ENCODE measurements at regions not wholly inside any gene's neighbourhood (a gene's known extent, or its start where the extent isn't known, plus 50 kb on each side); places are given as distances from the start of the nearest gene placed in this dataset.
"Not testable (repeated sequence)": the region's sequence is repeated elsewhere in the genome, so short reads cannot be mapped to it uniquely, and the experiment has no call there.

- no peak for TF ChIP-seq CTCF (IDR thresholded peaks at IDR 0.05; ENCODE audit: control extremely low read depth, extremely low read depth, low read depth, missing control alignments)
- CTCF ChIA-PET, result no interaction called here
- no peak for DNase-seq (ENCODE audit: extremely low spot score)
- POLR2A ChIA-PET, result no interaction called here
These were observed 111.2 kb upstream of the HSFY2 start for GRCh38 chrY:18884748-18885147.

DNA sequence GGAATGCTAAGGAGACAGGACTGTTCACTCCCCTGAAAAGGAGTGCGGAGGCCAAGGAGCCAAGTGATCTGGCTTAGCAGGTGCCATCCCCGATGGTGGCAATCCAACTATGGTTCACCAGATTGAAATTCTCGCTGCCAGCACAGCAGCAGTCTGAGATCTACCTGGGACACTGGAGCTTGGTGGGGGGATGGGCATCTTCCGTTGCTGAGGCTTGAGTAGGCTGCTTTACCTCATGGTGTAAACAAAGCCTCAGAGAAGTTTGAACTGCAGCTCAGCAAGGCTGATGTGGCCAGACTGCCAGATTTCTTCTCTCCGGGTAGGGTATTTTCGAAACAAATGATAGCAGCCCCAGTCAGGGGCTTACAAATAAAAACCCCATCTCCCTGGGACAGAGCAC lies 95.6 kb upstream of the HSFY2 start:
- POLR2A ChIA-PET; CTCF ChIA-PET; DNase-seq (ENCODE audit: extremely low spot score): not testable (repeated sequence)

DNA sequence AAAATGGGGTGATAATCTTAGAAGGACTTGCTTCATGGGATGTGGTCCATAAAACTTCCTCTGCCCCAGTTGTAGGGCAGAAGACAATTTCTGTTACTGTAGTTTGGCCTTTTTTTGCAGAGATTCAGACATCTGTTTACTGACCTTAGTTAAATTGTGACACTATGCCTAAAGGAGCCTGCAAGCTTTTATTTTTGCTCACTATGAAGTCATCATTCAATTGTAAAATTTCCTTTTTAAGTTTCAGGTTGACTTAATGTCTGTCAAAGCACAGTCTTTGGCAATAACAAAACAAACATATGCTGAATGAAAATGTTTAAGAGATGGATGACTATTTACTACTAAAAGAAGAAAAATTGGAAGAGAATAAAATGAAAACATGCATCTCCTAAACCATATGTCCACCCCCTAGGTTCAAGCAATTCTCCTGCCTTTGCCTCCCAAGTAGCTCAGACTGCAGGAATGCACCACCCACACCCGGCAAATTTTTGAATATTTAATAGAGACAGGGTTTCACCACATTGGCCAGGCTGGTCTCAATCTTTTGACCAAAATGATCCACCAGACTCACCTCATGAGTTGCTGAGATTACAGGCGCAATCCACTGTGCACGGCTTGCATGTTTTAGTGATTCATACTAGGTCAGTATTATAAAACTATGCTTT lies 93.5 kb upstream of the HSFY2 start:
- CTCF ChIA-PET, result not testable (repeated sequence)

DNA sequence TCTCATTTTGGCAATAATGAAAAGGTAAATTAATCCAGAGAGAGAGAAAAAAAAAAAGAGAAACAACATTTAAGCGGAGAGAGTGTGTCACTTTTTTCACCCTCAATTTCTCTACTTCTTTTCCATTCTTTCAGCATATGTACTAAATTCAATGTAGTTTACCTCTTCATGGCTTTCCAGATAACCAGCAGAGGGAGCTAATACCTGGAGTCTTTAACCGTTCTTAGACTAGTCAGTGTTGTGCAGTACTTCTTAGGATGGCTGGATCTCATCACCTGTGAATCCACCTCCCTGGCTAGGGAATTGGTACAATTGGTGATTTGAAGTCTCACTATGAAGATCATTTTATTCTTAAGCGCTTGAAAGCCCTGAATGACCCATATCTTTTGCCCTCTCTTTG lies 87.3 kb upstream of the HSFY2 start:
- CTCF ChIA-PET; POLR2A ChIA-PET; DNase-seq (ENCODE audit: extremely low spot score): not testable (repeated sequence)

More for the DNA sequence above, 93.5 kb upstream of the HSFY2 start:
- DNase-seq (ENCODE audit: extremely low spot score); POLR2A ChIA-PET: not testable (repeated sequence)

- CTCF ChIA-PET; POLR2A ChIA-PET; DNase-seq (ENCODE audit: extremely low spot score): not testable (repeated sequence)
These were observed 85.1 kb upstream of the HSFY2 start for GRCh38 chrY:18858484-18859191.

DNA sequence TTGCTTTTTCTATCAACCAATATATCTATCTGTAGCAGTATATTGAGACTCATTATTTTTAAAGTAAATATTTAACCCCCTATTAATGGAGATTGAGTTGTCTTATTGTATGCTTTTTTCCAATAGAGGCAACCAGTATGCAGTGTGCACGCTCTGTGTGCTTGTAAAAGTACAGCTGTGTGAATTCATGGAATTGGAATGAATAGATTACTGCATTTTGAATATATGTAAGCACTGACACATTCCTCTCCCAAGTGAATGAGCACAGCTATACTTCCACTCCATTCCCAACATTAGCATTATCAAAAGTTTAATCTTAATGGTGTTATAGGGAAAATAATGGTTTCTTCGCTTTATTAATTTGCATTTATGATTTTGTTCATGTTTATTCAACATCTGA lies 81.6 kb upstream of the HSFY2 start:
- DNase-seq (ENCODE audit: extremely low spot score); CTCF ChIA-PET; POLR2A ChIA-PET: not testable (repeated sequence)

DNA sequence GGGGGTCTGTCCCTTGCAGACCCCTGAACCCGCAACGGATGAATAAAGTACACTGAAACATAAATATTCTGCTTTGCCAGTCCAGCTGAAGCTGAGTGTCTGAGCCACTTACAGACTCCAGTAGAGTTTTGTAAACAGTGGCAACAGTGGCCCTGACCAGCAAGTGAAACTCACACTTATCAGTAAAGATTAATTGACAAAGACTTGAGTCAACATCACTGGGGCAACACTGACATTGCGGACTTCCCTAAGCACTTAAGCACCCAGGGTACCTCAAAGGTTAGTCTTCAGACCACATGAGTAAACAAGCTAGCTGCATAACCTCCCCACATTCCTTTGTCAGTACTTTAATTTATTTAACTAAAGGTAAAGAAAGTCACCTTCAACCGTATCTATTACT lies 79.8 kb upstream of the HSFY2 start:
- DNase-seq (ENCODE audit: extremely low spot score); CTCF ChIA-PET; POLR2A ChIA-PET: not testable (repeated sequence)

GRCh38 chrY:18836643-18837042 lies 63.1 kb upstream of the HSFY2 start:
- CTCF ChIA-PET; DNase-seq (ENCODE audit: extremely low spot score); POLR2A ChIA-PET: not testable (repeated sequence)
